T-cell (primary cell): ENCODE measurements at regions not wholly inside any gene's neighbourhood (a gene's known extent, or its start where the extent isn't known, plus 50 kb on each side); places are given as distances from the start of the nearest gene placed in this dataset.
"Not testable (repeated sequence)": the region's sequence is repeated elsewhere in the genome, so short reads cannot be mapped to it uniquely, and the experiment has no call there.

Experiments used
- ATAC-seq, 4 experiments: fragments of 200-7000 bp in 3 of 4; fragments of 150-1000 bp in 1 of 4; cut with Tn5 transposase; replicated peaks in 1 of 4; 1 replicate in 3 of 4; 2 replicates in 1 of 4; pipeline ENCODE4 v1.10.0; 2021; ENCODE audit warnings: moderate library complexity in 3 of 4, mild to moderate bottlenecking in 2 of 4, moderate number of reproducible peaks in 1 of 4
- CTCF ChIA-PET, 2 donors: fragments of 300-600 bp; sonication (Branson Sonifier 250); formaldehyde crosslinking; loops; one replicate each; lab custom pipeline; 2022; ENCODE audit warnings: antibody characterized with exemption in 2 of 2; lab: Charles Lee
- POLR2A ChIA-PET, 2 donors: fragments of 300-600 bp; sonication (Branson Sonifier 250); formaldehyde crosslinking; loops; one replicate each; lab custom pipeline; 2022; ENCODE audit warnings: antibody characterized with exemption in 2 of 2; lab: Charles Lee
- DNase-seq, 35 experiments: peaks; one replicate each; pipeline versions ENCODE4 v3.0.0 to v3.0.0-alpha.2; 2013 to 2023
- H3K27ac ChIP-seq: one replicate; pipeline ENCODE4 v1.5.1; 2013; ENCODE audit warnings: low read length
- H3K27me3 ChIP-seq, 2 experiments: replicated peaks in 1 of 2; 1 replicate in 1 of 2; 2 replicates in 1 of 2; pipeline versions ENCODE4 v1.6.1 to v1.7.0; 2013; ENCODE audit warnings: low read length in 1 of 2, mixed read lengths in 1 of 2; ENCODE audit not compliant: control insufficient read depth in 2 of 2, insufficient read depth in 2 of 2; ENCODE audit errors: extremely low read depth in 1 of 2
- H3K36me3 ChIP-seq, 2 donors: 1 replicate in 1 of 2; 2 replicates in 1 of 2; pipeline versions ENCODE4 v1.6.1 to v1.7.0; 2013; ENCODE audit warnings: low read length in 1 of 2; ENCODE audit not compliant: control insufficient read depth in 2 of 2, insufficient read depth in 1 of 2; ENCODE audit errors: extremely low read depth in 1 of 2
- H3K4me1 ChIP-seq, 2 experiments: 1 replicate in 1 of 2; 2 replicates in 1 of 2; pipeline versions ENCODE4 v1.6.1 to v1.7.0; 2013; ENCODE audit warnings: low read length in 2 of 2, mixed read lengths in 1 of 2; ENCODE audit not compliant: insufficient read depth in 2 of 2, control insufficient read depth in 1 of 2; ENCODE audit errors: extremely low read depth in 1 of 2
- H3K4me3 ChIP-seq, 2 donors: 1 replicate in 1 of 2; 2 replicates in 1 of 2; pipeline versions ENCODE4 v1.5.1 to v1.7.0; 2013; ENCODE audit warnings: mild to moderate bottlenecking in 2 of 2, low read length in 1 of 2, moderate library complexity in 1 of 2; ENCODE audit not compliant: control insufficient read depth in 1 of 2; ENCODE audit errors: extremely low read depth in 1 of 2
- H3K9me3 ChIP-seq: 2 replicates; pipeline ENCODE4 v1.7.0; 2013
- H3K27ac Mint-ChIP-seq, 2 donors: one replicate each; pipeline ENCODE4 v1.8.0; 2020 to 2021; ENCODE audit warnings: mild to moderate bottlenecking in 2 of 2, mixed read lengths in 2 of 2
- H3K27me3 Mint-ChIP-seq, 2 donors: one replicate each; pipeline ENCODE4 v1.8.0; 2021 to 2022; ENCODE audit warnings: mixed read lengths in 2 of 2
- H3K36me3 Mint-ChIP-seq: one replicate; pipeline ENCODE4 v1.8.0; 2021; ENCODE audit warnings: mixed read lengths
- H3K4me1 Mint-ChIP-seq, 3 donors: one replicate each; pipeline ENCODE4 v1.8.0; 2020 to 2022; ENCODE audit warnings: mixed read lengths in 3 of 3, mild to moderate bottlenecking in 1 of 3
- H3K4me3 Mint-ChIP-seq, 3 donors: one replicate each; pipeline ENCODE4 v1.8.0; 2020 to 2022; ENCODE audit warnings: mild to moderate bottlenecking in 3 of 3, mixed read lengths in 3 of 3, moderate library complexity in 3 of 3
- H3K9me3 Mint-ChIP-seq, 3 donors: one replicate each; pipeline ENCODE4 v1.8.0; 2020 to 2022; ENCODE audit warnings: mixed read lengths in 3 of 3
- WGBS: methylation state at CpG from one replicate; pipeline ENCODE4 v1.1.5; 2013; ENCODE audit warnings: missing lambda C conversion rate; ENCODE audit not compliant: insufficient coverage; 5-methylcytosine and 5-hydroxymethylcytosine counted together

GRCh38 chr2:87654136-87654814, 93.6 kb upstream of the PLGLB2 start:
- DNase-seq, H3K4me3 Mint-ChIP-seq, H3K36me3 ChIP-seq, CTCF ChIA-PET, H3K4me1 Mint-ChIP-seq, H3K4me1 ChIP-seq, H3K9me3 Mint-ChIP-seq, H3K27ac Mint-ChIP-seq, H3K27ac ChIP-seq, H3K27me3 ChIP-seq, ATAC-seq, H3K4me3 ChIP-seq, POLR2A ChIA-PET, H3K27me3 Mint-ChIP-seq, H3K9me3 ChIP-seq, H3K36me3 Mint-ChIP-seq: not testable (repeated sequence)
- WGBS: no CpG with 5 or more reads among the region's 7 CpGs

- H3K9me3 ChIP-seq, H3K27me3 Mint-ChIP-seq, DNase-seq, H3K4me1 ChIP-seq, POLR2A ChIA-PET, H3K27ac ChIP-seq, H3K4me3 ChIP-seq, H3K27ac Mint-ChIP-seq, H3K36me3 ChIP-seq, H3K27me3 ChIP-seq, CTCF ChIA-PET, H3K9me3 Mint-ChIP-seq, H3K36me3 Mint-ChIP-seq, H3K4me3 Mint-ChIP-seq: not testable (repeated sequence)
- peaks cover 0 to 10% (median 0%) of the 10 kb centered on the region in 3 donors for H3K4me1 Mint-ChIP-seq
- WGBS: no CpG with 5 or more reads among the region's 2 CpGs
- ATAC-seq: peak in 2 of 4 experiments; percentile 46 to 49
Measured at GRCh38 chr2:87657915-87658314, 90.0 kb upstream of the PLGLB2 start.

GRCh38 chr2:87658357-87658756, 89.5 kb upstream of the PLGLB2 start:
- H3K27me3 Mint-ChIP-seq, H3K4me1 ChIP-seq, POLR2A ChIA-PET, H3K36me3 ChIP-seq, H3K9me3 ChIP-seq, H3K4me3 ChIP-seq, H3K27ac ChIP-seq, CTCF ChIA-PET, H3K4me3 Mint-ChIP-seq, H3K27ac Mint-ChIP-seq, H3K9me3 Mint-ChIP-seq, DNase-seq, H3K36me3 Mint-ChIP-seq, H3K27me3 ChIP-seq: not testable (repeated sequence)
- ATAC-seq: peak in 1 of 4 experiments; percentile 44
- WGBS: no CpG with 5 or more reads among the region's 7 CpGs
- H3K4me1 Mint-ChIP-seq: peaks cover 0 to 10% (median 0%) of the 10 kb centered on the region in 3 donors

DNA sequence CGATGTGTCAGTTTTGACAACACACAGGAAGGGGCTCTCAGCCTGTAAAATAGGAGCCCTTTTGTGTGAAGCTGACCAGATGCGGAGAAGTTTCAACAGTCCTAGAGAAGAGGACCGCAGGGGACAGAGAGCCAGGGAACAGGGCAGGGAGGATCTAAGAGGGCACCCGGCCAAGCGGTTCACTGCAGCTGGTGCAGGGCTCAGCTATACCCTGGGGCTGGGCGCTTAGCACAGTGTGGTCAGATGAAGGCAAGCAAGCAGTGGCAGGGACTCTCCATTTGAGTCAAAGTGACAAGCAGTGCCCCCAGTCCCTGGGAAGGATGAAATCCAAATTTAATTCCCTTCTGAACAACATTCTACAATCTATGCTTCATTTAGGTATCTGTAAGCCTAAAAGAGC, 88.9 kb upstream of the PLGLB2 start:
- H3K4me3 ChIP-seq, H3K36me3 ChIP-seq, ATAC-seq, POLR2A ChIA-PET, H3K4me3 Mint-ChIP-seq, H3K36me3 Mint-ChIP-seq, H3K4me1 ChIP-seq, CTCF ChIA-PET, H3K27ac Mint-ChIP-seq, H3K27me3 ChIP-seq, H3K27ac ChIP-seq, H3K9me3 ChIP-seq, DNase-seq, H3K9me3 Mint-ChIP-seq, H3K27me3 Mint-ChIP-seq: not testable (repeated sequence)
- WGBS: no CpG with 5 or more reads among the region's 6 CpGs
- H3K4me1 Mint-ChIP-seq: peaks cover 0 to 10% (median 0%) of the 10 kb centered on the region in 3 donors

GRCh38 chr2:87660164-87660563, 87.7 kb upstream of the PLGLB2 start:
- H3K9me3 Mint-ChIP-seq, H3K4me3 ChIP-seq, POLR2A ChIA-PET, H3K4me1 ChIP-seq, H3K36me3 Mint-ChIP-seq, H3K27me3 Mint-ChIP-seq, H3K4me3 Mint-ChIP-seq, H3K27ac ChIP-seq, CTCF ChIA-PET, H3K4me1 Mint-ChIP-seq, H3K27ac Mint-ChIP-seq, H3K9me3 ChIP-seq, H3K27me3 ChIP-seq, DNase-seq, H3K36me3 ChIP-seq, ATAC-seq: not testable (repeated sequence)
- 100% methylated on average over 2 of the region's 10 CpGs for WGBS

DNA sequence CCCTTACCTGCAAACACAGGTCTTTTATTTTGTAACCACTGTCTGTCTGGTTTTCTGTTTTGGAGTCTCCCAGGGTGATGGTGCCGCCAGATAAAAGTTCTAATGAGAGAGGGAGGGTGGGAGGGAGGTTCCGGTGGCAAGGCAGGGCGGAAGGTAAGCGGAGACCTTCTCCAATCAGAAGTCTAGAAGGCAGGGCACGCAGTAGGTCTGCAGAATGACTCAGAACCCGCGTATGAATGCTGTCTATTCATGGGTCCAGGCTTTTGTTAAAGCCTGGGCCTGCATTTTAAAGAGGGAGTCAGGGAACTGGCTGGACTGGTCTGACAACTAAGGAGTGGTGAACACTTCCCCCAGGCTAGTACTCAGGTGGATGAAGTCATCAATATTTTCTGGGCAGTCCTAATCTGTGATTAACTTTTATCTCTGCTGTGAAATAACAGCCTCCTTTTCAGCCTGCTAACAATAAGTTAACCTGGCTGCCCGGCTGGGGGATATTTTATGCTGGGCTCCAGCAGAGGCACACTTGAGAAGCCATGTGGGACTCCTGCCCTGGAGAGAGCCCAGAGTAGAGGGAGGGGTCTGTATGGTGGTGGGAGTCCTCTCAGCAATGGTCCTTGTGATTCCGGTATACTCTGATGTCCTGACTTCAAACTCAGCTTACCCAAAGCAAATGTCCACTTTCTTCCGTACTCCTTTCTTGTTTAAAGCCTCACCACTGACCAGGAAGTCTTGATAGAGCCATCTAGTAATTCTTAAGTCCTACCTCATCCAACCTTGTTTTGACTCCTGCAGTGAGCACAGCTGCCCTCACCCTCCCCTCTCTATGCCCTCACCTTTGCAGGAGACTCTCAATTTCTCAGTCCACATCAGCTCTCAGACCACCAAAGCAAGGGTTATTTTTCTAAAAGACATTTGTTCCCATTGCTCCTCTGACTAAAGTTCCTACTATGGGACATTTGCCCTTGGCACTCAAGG, 85.3 kb upstream of the PLGLB2 start:
- WGBS: 100% methylated on average over 1 of the region's 10 CpGs
- H3K4me3 ChIP-seq, POLR2A ChIA-PET: not testable (repeated sequence)

More for the DNA sequence above, 85.3 kb upstream of the PLGLB2 start:
- H3K36me3 ChIP-seq, CTCF ChIA-PET, H3K9me3 Mint-ChIP-seq, H3K27me3 Mint-ChIP-seq, H3K9me3 ChIP-seq, ATAC-seq, H3K27ac ChIP-seq, H3K4me3 Mint-ChIP-seq, H3K27ac Mint-ChIP-seq, DNase-seq, H3K4me1 ChIP-seq, H3K27me3 ChIP-seq, H3K36me3 Mint-ChIP-seq, H3K4me1 Mint-ChIP-seq: not testable (repeated sequence)
